VCaP (cell line): ENCODE measurements at regions not wholly inside any gene's neighbourhood (a gene's known extent, or its start where the extent isn't known, plus 50 kb on each side); places are given as distances from the start of the nearest gene placed in this dataset.

Experiments used
- H3K27ac ChIP-seq: fragments of 450-650 bp; 2 replicates; pipeline ENCODE4 v1.5.1; 2017
- CTCF ChIP-seq: fragments of 450-650 bp; conservative IDR thresholded peaks from 2 replicates; pipeline ENCODE4 v1.5.1; 2017; ENCODE audit warnings: mild to moderate bottlenecking, moderate library complexity

DNA sequence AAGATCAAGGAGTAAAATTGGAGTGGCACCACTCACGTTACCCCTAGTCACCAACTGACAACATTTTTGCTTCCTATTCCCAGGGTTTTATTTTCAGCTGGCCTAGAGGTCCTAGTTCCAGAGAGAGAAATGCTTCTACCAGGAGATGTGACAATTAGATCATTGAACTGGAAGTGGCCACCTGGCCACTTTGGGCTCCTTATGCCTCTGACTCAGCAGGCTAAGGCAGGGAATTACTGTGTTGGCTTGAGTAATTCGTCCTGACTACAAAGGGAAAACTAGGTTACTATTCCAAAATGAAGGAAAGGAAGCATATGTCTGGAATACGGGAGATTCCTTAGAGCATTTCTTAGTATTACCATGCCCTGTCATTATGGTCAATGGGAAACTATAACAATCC is 831.6 kb upstream of the NDST4 start:
- H3K27ac ChIP-seq: no peak overlapping the region
- no peak for TF ChIP-seq CTCF

- H3K27ac ChIP-seq: no peak overlapping the region
- TF ChIP-seq CTCF: no peak
Measured at GRCh38 chr4:115944146-115944905, 830.9 kb upstream of the NDST4 start.

DNA sequence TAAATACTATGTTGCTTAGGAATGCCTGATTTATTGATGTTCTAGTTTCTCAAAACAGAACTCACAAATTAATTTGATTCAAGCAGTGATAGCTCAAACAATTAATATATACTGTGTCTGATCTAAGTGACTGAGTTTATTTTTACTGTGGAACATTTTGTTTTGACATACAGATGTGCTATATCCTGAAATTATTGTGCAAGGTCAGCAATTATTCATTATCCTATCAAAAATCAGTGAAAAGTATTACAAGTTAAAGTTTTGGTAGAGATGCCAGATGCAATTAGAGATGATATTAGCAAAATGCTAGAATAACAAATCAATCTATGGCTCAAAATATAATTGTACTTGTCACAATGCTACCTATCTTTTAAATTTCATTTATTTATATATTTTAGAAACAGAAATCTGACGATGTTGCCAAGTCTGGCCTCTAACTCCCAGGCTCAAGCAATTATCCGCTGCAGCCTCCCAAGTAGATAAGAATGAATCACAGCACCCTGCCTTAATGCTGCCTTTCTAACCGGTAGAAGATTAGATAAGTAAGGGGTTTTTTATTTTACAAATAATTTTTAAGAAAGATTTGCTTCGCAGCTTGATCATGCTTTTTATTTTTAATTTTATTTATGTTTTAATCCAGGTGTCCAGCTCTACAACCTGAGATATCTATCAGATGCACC is 825.5 kb upstream of the NDST4 start:
- H3K27ac ChIP-seq: no peak overlapping the region
- TF ChIP-seq CTCF: no peak

GRCh38 chr4:115929373-115929772 is 816.0 kb upstream of the NDST4 start:
- no peak for TF ChIP-seq CTCF
- H3K27ac ChIP-seq: no peak overlapping the region

GRCh38 chr4:115927382-115927781 is 814.0 kb upstream of the NDST4 start:
- H3K27ac ChIP-seq: no peak overlapping the region
- TF ChIP-seq CTCF: no peak

- no peak for TF ChIP-seq CTCF
- no peak overlapping the region for H3K27ac ChIP-seq
Measured at GRCh38 chr4:115923152-115923551, 809.7 kb upstream of the NDST4 start.

GRCh38 chr4:115920637-115921036 is 807.2 kb upstream of the NDST4 start:
- no peak overlapping the region for H3K27ac ChIP-seq
- no peak for TF ChIP-seq CTCF
